Smooth muscle cell (in vitro differentiated cells): ENCODE measurements at regions not wholly inside any gene's neighbourhood (a gene's known extent, or its start where the extent isn't known, plus 50 kb on each side); places are given as distances from the start of the nearest gene placed in this dataset.

Experiments used
- DNase-seq: peaks from one replicate; lab custom pipeline; 2025; ENCODE audit not compliant: unreplicated experiment; lab: John Stamatoyannopoulos, UW
- H2AFZ ChIP-seq: fragments of 200-600 bp; sonication (generic); 2 replicates; pipeline ENCODE4 v1.6.0; 2016; ENCODE audit warnings: antibody characterized with exemption, low read depth, mild to moderate bottlenecking
- H3F3A ChIP-seq: fragments of 200-600 bp; sonication (generic); 2 replicates; pipeline ENCODE4 v1.6.0; 2017; ENCODE audit warnings: antibody characterized with exemption, low read depth
- H3K27ac ChIP-seq: fragments of 200-600 bp; sonication (generic); 2 replicates; pipeline ENCODE4 v1.5.1; 2016; ENCODE audit warnings: low read depth, mild to moderate bottlenecking
- H3K27me3 ChIP-seq: fragments of 200-600 bp; sonication (generic); 2 replicates; pipeline ENCODE4 v1.6.1; 2016; ENCODE audit warnings: low read depth, mild to moderate bottlenecking
- H3K36me3 ChIP-seq: fragments of 200-600 bp; sonication (generic); 2 replicates; pipeline ENCODE4 v1.5.1; 2016; ENCODE audit warnings: low read depth
- H3K4me1 ChIP-seq: fragments of 200-600 bp; sonication (generic); 2 replicates; pipeline ENCODE4 v1.5.1; 2016; ENCODE audit warnings: low read depth
- H3K4me2 ChIP-seq: fragments of 200-600 bp; sonication (generic); 2 replicates; pipeline ENCODE4 v1.6.0; 2016; ENCODE audit warnings: mild to moderate bottlenecking
- H3K4me3 ChIP-seq: fragments of 200-600 bp; sonication (generic); 2 replicates; pipeline ENCODE4 v1.5.1; 2016; ENCODE audit warnings: mild to moderate bottlenecking
- H3K79me2 ChIP-seq: fragments of 200-600 bp; sonication (generic); 2 replicates; pipeline ENCODE4 v1.6.0; 2016; ENCODE audit warnings: low read depth, mild to moderate bottlenecking
- H3K9ac ChIP-seq: fragments of 200-600 bp; sonication (generic); 2 replicates; pipeline ENCODE4 v1.6.0; 2016; ENCODE audit warnings: low read depth
- H3K9me3 ChIP-seq: fragments of 200-600 bp; sonication (generic); replicated peaks from 2 replicates; pipeline ENCODE4 v1.5.1; 2016; ENCODE audit warnings: low read depth
- H4K20me1 ChIP-seq: fragments of 200-600 bp; sonication (generic); 2 replicates; pipeline ENCODE4 v1.6.0; 2016; ENCODE audit warnings: low read depth
- WGBS: methylation state at CpG from one replicate; pipeline ENCODE4 v1.1.7; 2016; ENCODE audit warnings: low lambda C conversion rate; 5-methylcytosine and 5-hydroxymethylcytosine counted together
- TF ChIP-seq, protein P1 (sequence below): fragments of 200-600 bp; sonication (generic); IDR thresholded peaks from 2 replicates; pipeline ENCODE4 v1.5.1; 2017; ENCODE audit warnings: borderline replicate concordance, mild to moderate bottlenecking, antibody characterized with exemption; ENCODE audit not compliant: insufficient read depth, poor library complexity, severe bottlenecking

DNA sequence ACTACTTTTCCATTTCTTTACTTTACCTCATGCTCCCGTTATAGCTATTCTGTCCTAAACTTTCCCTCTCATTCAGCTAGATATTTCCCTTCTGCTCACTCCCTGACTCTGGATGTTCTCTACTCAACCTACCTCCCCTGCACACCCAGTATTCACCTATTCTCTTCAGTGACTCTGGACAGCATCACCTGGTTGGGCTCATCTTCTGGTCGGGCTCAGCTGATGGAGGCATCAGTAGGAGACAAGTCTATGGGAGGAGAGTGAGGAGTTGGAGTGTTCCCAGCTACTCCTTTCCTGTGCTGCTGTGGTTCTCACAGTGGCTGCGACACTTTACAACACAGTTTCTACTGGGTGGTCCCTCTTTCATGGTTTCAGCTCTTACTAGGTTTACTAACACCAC lies 493.9 kb downstream of the DMAC1 start:
- TF ChIP-seq, protein P1, sequence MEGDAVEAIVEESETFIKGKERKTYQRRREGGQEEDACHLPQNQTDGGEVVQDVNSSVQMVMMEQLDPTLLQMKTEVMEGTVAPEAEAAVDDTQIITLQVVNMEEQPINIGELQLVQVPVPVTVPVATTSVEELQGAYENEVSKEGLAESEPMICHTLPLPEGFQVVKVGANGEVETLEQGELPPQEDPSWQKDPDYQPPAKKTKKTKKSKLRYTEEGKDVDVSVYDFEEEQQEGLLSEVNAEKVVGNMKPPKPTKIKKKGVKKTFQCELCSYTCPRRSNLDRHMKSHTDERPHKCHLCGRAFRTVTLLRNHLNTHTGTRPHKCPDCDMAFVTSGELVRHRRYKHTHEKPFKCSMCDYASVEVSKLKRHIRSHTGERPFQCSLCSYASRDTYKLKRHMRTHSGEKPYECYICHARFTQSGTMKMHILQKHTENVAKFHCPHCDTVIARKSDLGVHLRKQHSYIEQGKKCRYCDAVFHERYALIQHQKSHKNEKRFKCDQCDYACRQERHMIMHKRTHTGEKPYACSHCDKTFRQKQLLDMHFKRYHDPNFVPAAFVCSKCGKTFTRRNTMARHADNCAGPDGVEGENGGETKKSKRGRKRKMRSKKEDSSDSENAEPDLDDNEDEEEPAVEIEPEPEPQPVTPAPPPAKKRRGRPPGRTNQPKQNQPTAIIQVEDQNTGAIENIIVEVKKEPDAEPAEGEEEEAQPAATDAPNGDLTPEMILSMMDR = no peak
- H3K79me2 ChIP-seq = no peaks in the 10 kb centered on the region
- H3F3A ChIP-seq = no peaks in the 10 kb centered on the region
- peaks cover 5% of the 10 kb centered on the region for H3K36me3 ChIP-seq
- 91% methylated on average over 3 of the region's 3 CpGs for WGBS
- no peak overlapping the region for H3K4me3 ChIP-seq
- no peak overlapping the region for H2AFZ ChIP-seq
- no peak overlapping the region for H3K27ac ChIP-seq
- no peaks in the 10 kb centered on the region for H4K20me1 ChIP-seq
- no peak overlapping the region for H3K4me2 ChIP-seq
- no peaks in the 10 kb centered on the region for H3K27me3 ChIP-seq
- DNase-seq = no peak
- no peak overlapping the region for H3K9ac ChIP-seq
- peaks cover 14% of the 10 kb centered on the region for H3K9me3 ChIP-seq
- no peaks in the 10 kb centered on the region for H3K4me1 ChIP-seq

DNA sequence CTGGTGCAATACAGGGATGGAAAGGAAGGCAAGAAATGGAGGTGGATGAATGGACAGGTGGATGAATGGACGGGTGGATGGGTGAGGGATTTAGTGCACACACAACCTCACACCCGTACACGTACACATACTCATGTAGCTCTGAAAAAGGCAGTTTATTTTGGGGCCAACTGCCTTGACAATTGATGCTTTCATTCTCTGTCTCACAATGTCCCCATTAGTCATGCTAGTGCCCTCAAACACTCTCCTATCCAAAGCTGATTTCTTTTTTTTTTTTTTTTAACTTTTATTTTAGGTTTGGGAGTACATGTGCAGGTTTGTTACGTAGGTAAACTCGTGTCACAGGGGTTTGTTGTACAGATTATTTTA lies 495.0 kb downstream of the DMAC1 start:
- Histone ChIP-seq H3F3A (no peaks in the 10 kb centered on the region), H3K27ac (no peak overlapping the region), H3K4me1 (no peaks in the 10 kb centered on the region), H3K9ac (no peak overlapping the region), H2AFZ (no peak overlapping the region), H3K9me3 (peaks cover 8% of the 10 kb centered on the region), H3K4me3 (no peak overlapping the region), H4K20me1 (no peaks in the 10 kb centered on the region), H3K4me2 (no peak overlapping the region), H3K27me3 (no peaks in the 10 kb centered on the region), H3K36me3 (no peaks in the 10 kb centered on the region), H3K79me2 (no peaks in the 10 kb centered on the region)
- no peak for DNase-seq
- TF ChIP-seq, protein P1 = no peak
- 92% methylated on average over 5 of the region's 5 CpGs for WGBS

DNA sequence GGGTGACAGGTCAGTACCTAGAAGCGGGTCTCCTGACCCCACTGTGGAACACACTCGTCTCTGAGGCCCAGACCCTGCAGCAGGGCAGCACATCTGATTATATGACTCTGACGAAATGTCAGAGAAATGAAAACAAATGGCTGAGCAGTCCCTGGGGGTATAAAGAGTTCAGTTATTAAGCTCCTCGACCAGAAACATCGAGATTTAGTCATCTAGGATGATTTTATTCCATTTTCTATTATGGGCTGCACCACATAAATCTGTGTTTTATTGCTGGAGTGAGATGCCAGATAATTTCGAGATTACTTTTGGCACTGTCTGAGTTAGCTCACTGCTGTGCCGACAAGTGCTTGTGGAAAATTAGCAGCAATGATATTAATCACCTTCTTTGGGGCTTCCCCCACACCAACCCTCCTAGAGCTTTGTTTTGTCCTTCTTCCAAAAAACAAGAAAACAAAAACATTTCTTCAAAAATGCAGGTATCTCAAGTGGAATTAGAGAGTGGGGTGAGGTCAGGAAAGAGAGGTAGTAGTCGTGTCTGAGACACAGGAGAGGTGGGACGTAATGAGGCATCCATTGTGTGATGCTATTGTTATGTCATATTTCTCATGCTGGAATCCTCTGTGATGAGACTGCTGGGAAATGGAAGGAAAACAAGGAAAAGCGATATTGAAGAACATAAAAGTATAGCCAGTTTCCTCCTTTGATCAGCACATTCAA lies 495.5 kb downstream of the DMAC1 start:
- no peaks in the 10 kb centered on the region for H4K20me1 ChIP-seq
- no peaks in the 10 kb centered on the region for H3K27me3 ChIP-seq
- H3K4me3 ChIP-seq = no peak overlapping the region
- WGBS = 81% methylated on average over 10 of the region's 10 CpGs
- no peak overlapping the region for H3K4me2 ChIP-seq
- TF ChIP-seq, protein P1 = no peak
- peaks cover 4% of the 10 kb centered on the region for H3K9me3 ChIP-seq
- H3K27ac ChIP-seq = no peak overlapping the region
- H2AFZ ChIP-seq = no peak overlapping the region
- H3F3A ChIP-seq = no peaks in the 10 kb centered on the region
- no peak for DNase-seq
- H3K36me3 ChIP-seq = no peaks in the 10 kb centered on the region
- no peak overlapping the region for H3K9ac ChIP-seq
- no peaks in the 10 kb centered on the region for H3K79me2 ChIP-seq
- no peaks in the 10 kb centered on the region for H3K4me1 ChIP-seq

DNA sequence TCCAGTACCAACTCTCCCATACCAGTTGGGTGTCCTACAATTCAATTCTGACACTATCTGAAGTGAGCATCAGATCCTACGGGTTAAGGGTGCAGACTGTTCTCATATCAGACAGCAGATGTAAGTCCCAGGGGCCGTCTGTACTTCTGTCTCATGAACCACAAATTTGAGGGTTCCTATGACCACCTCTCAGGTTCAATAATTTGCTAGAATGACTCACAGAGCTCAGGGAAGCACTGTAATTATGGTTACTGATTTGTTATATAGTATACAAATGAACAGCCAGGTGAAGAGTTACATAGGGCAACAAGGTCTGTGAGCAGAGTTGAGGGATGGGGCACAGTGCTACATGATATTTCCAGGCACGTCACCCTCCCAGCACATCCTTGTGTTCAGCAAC lies 499.1 kb downstream of the DMAC1 start:
- TF ChIP-seq, protein P1 = no peak
- Histone ChIP-seq H3K27ac (no peak overlapping the region), H3K79me2 (no peaks in the 10 kb centered on the region), H3K4me3 (no peak overlapping the region), H4K20me1 (no peaks in the 10 kb centered on the region), H3K4me2 (no peak overlapping the region), H3K9ac (no peak overlapping the region), H2AFZ (no peak overlapping the region), H3K36me3 (no peaks in the 10 kb centered on the region), H3K27me3 (no peaks in the 10 kb centered on the region), H3F3A (no peaks in the 10 kb centered on the region), H3K9me3 (no peaks in the 10 kb centered on the region), H3K4me1 (no peaks in the 10 kb centered on the region)
- no peak for DNase-seq
- WGBS = 78% methylated on average over 3 of the region's 3 CpGs
